Thyroid gland (tissue), 4 donors: ENCODE measurements at regions not wholly inside any gene's neighbourhood (a gene's known extent, or its start where the extent isn't known, plus 50 kb on each side); places are given as distances from the start of the nearest gene placed in this dataset.

Source experiments
- DNase-seq, 2 donors: peaks; one replicate each; pipeline ENCODE4 v3.0.0-alpha.2; 2019
- H3K27ac ChIP-seq, 3 donors: fragments of 200-600 bp; sonication (generic); 1 replicate in 2 of 3; 2 replicates in 1 of 3; pipeline ENCODE4 v1.5.1; 2016 to 2019; ENCODE audit warnings: mild to moderate bottlenecking in 1 of 3, moderate library complexity in 1 of 3
- H3K27me3 ChIP-seq: fragments of 200-600 bp; sonication (generic); one replicate; pipeline ENCODE4 v1.5.1; 2019
- H3K36me3 ChIP-seq, 2 donors: fragments of 200-600 bp; sonication (generic); one replicate each; pipeline ENCODE4 v1.5.1; 2016 to 2019
- H3K4me1 ChIP-seq, 2 donors: fragments of 200-600 bp; sonication (generic); one replicate each; pipeline ENCODE4 v1.5.1; 2017 to 2019
- H3K4me3 ChIP-seq, 3 donors: fragments of 200-600 bp; sonication (generic); replicated peaks in 1 of 3; 1 replicate in 2 of 3; 2 replicates in 1 of 3; pipeline ENCODE4 v1.5.1; 2016; ENCODE audit warnings: mild to moderate bottlenecking in 1 of 3
- H3K9me3 ChIP-seq: fragments of 200-600 bp; sonication (generic); one replicate; pipeline ENCODE4 v1.5.1; 2017
- CTCF ChIP-seq, 6 experiments: fragments of 200-600 bp in 3 of 6; fragments of 450-650 bp in 3 of 6; sonication (generic) in 3 of 6; IDR thresholded peaks; one replicate each; pipeline ENCODE4 v1.5.1; 2016 to 2019; ENCODE audit warnings: antibody characterized with exemption in 6 of 6, mild to moderate bottlenecking in 2 of 6, inconsistent platforms in 1 of 6, moderate library complexity in 1 of 6
- POLR2A ChIP-seq, 2 donors: fragments of 450-650 bp; IDR thresholded peaks; one replicate each; pipeline ENCODE4 v1.6.1; 2017; ENCODE audit warnings: antibody characterized with exemption in 2 of 2, mild to moderate bottlenecking in 2 of 2, moderate library complexity in 1 of 2
- WGBS, 2 donors: methylation state at CpG; one replicate each; pipeline ENCODE4 v1.1.5; 2017; 5-methylcytosine and 5-hydroxymethylcytosine counted together
- intact Hi-C: fragments of 100-400 bp; cut with DNase I; formaldehyde crosslinking; loops from one replicate; pipeline ENCODE4 v1.15.1; 2023

- DNase-seq, result no peak
- no peak for TF ChIP-seq POLR2A (IDR thresholded peaks at IDR 0.05)
- TF ChIP-seq CTCF (IDR thresholded peaks at IDR 0.05), result no peak
- no peaks in the 10 kb centered on the region for H3K27me3 ChIP-seq
- H3K9me3 ChIP-seq, result no peaks in the 10 kb centered on the region
- H3K4me3 ChIP-seq, result no peak overlapping the region
- no peaks in the 10 kb centered on the region for H3K36me3 ChIP-seq
- intact Hi-C loops, result no loop called here
- no peaks in the 10 kb centered on the region for H3K4me1 ChIP-seq
- H3K27ac ChIP-seq, result no peak overlapping the region
Observed at GRCh38 chr7:20021066-20021465, 196.1 kb downstream of the MACC1 start.

DNA sequence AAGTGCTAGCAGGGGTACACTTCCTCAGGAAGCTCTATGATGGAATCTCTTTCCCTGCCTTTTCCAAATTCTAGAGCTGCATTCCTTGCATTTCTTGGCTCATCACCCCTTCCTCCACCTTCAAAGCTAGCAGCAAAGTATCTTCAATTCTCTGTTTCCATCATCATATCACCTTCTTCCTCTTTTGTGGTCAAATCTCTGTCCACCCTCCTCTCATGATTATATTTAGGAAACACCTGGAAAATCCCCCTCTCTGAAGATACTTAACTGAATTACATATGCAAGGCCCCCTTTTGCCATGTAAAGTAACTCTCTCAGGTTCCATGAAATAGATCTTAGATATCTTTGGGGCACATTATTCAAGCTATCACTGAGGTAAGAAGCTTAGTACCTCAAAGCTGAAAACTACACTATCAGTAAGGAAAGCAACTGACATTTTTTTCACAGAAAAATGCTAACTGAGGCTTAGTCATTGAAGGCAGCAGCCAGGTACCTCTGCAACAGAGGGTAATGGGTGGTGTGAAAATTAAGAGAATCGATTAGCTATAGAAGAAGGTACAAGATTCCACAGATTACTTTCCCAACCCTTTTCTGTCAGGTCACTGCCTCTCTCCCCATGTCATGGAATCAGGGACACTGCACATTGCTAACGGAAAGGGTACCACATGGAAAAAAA lies 197.3 kb downstream of the MACC1 start:
- WGBS, 2 donors, result 82 to 92% methylated on average over 2 of the region's 2 CpGs

DNA sequence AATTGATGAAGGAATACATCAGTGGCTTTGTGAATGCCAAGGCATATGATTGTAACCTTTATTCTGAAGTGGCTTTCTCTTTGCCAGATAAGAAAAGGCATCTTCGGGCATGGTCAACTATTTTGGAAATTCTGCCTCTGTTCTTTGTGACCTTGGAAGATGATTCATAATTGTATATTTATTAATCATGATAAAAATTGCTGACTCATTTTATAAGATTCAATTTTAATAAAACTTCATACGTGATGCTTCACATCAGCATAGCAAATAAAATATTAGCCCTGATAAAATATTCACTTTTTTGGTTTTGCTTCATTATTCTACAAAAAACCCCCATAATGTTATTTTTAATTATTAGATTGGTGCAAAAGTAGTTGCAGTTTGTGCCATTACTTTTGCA lies 200.5 kb downstream of the MACC1 start:
- TF ChIP-seq CTCF (IDR thresholded peaks at IDR 0.05) (no peak), POLR2A (IDR thresholded peaks at IDR 0.05) (no peak)
- Histone ChIP-seq H3K4me3 (no peak overlapping the region), H3K27me3 (no peaks in the 10 kb centered on the region), H3K27ac (no peak overlapping the region), H3K36me3 (no peaks in the 10 kb centered on the region), H3K9me3 (no peaks in the 10 kb centered on the region), H3K4me1 (no peaks in the 10 kb centered on the region)
- no peak for DNase-seq
- intact Hi-C loops, result no loop called here
- 83 to 90% methylated on average over 2 of the region's 2 CpGs for WGBS, 2 donors

More for the DNA sequence above, 197.3 kb downstream of the MACC1 start:
- no peak for DNase-seq
- Histone ChIP-seq H3K36me3 (no peaks in the 10 kb centered on the region), H3K9me3 (no peaks in the 10 kb centered on the region), H3K4me1 (no peaks in the 10 kb centered on the region), H3K27ac (no peak overlapping the region), H3K4me3 (no peak overlapping the region), H3K27me3 (no peaks in the 10 kb centered on the region)
- intact Hi-C loops, result no loop called here
- TF ChIP-seq CTCF (IDR thresholded peaks at IDR 0.05), result no peak

GRCh38 chr7:20013536-20013935 lies 203.6 kb downstream of the MACC1 start:
- intact Hi-C loops, result no loop called here
- TF ChIP-seq CTCF (IDR thresholded peaks at IDR 0.05) (no peak), POLR2A (IDR thresholded peaks at IDR 0.05) (no peak)

GRCh38 chr7:20012100-20012499 lies 205.1 kb downstream of the MACC1 start:
- no peaks in the 10 kb centered on the region for H3K4me1 ChIP-seq
- intact Hi-C loops, result no loop called here
- WGBS, 2 donors, result 85 to 87% methylated on average over 2 of the region's 2 CpGs
- no peak for TF ChIP-seq CTCF (IDR thresholded peaks at IDR 0.05)
- TF ChIP-seq POLR2A (IDR thresholded peaks at IDR 0.05), result no peak
- H3K9me3 ChIP-seq, result no peaks in the 10 kb centered on the region
- H3K36me3 ChIP-seq, result no peaks in the 10 kb centered on the region
- no peak overlapping the region for H3K4me3 ChIP-seq
- no peak overlapping the region for H3K27ac ChIP-seq
- H3K27me3 ChIP-seq, result no peaks in the 10 kb centered on the region
- no peak for DNase-seq

More at GRCh38 chr7:20013536-20013935, 203.6 kb downstream of the MACC1 start:
- no peak for DNase-seq
- 68 to 71% methylated on average over 6 of the region's 6 CpGs for WGBS, 2 donors
- no peak overlapping the region for H3K4me3 ChIP-seq
- no peaks in the 10 kb centered on the region for H3K27me3 ChIP-seq
- no peaks in the 10 kb centered on the region for H3K36me3 ChIP-seq
- H3K9me3 ChIP-seq, result no peaks in the 10 kb centered on the region
- no peak overlapping the region for H3K27ac ChIP-seq
- no peaks in the 10 kb centered on the region for H3K4me1 ChIP-seq
